Iris pigment epithelial cell (primary cell): ENCODE measurements at regions not wholly inside any gene's neighbourhood (a gene's known extent, or its start where the extent isn't known, plus 50 kb on each side); places are given as distances from the start of the nearest gene placed in this dataset.
"Not testable (repeated sequence)": the region's sequence is repeated elsewhere in the genome, so short reads cannot be mapped to it uniquely, and the experiment has no call there.

Experiments used
- DNase-seq: peaks from one replicate; pipeline ENCODE4 v3.0.0-alpha.2; 2011; ENCODE audit warnings: low read depth

- no peak for DNase-seq
Observed at GRCh38 chr14:27613102-27613501, 1015.3 kb upstream of the NOVA1 start.

DNA sequence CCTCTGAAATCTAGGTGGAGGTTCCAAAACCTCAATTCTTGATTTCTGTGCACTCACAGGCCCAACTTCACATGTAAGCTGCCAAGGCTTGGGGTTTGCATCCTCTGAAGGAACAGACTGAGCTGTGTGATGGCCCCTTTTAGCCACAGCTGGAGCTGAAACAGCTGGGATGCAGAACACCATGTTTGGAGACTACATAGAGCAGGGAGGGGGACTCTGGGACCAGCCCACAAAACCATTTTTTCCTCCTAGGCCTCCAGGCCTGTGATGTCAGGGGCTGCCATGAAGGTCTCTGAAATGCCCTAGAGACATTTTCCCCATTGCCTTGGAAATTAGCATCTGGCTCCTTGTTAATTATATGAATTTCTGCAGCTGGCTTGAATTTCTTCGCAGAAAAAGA is 1025.9 kb upstream of the NOVA1 start:
- DNase-seq: no peak

DNA sequence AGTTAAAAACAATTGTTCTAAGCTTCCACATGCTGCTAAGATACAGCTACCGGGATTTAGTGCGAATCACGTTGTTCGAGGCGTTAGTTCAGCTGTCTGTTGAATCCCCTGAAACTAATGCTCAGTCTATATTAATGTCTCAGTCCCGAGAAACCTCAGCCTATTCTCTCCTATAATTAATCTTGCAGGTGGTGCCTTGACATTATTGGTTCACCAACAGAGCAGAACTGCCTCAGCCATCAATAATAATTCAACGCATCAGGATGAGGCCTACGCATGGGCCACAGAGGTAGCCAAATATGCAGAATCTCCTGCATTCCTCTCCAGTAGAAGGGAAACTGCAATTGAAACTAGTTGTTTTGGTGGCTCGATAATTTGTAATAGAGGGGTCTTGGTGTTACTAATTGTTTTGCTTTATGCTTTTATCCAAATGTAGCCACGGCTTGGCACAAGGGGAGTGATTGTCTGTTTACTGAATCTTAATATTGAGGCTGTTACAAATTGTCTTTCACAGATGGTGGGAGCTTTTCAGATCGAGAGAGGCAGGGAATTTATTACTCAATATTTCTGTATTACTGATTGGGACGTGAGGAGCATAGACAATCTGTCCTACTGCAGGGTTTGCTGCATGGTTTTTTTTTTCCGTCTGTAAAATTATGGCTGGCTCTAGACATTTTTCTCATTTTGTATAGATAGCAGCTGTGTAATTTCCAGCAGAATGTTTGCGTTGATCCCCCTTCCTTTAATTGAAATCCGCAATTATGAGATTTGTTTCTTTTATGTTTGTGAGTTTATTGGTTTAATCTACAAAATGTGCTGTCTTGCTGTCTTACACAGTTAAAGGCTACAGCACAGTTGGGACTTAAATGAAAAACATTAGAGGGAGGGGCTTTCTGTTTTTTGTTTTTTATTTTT is 1036.5 kb upstream of the NOVA1 start:
- DNase-seq: no peak

GRCh38 chr14:27640688-27641087 is 1042.9 kb upstream of the NOVA1 start:
- DNase-seq: not testable (repeated sequence)

DNA sequence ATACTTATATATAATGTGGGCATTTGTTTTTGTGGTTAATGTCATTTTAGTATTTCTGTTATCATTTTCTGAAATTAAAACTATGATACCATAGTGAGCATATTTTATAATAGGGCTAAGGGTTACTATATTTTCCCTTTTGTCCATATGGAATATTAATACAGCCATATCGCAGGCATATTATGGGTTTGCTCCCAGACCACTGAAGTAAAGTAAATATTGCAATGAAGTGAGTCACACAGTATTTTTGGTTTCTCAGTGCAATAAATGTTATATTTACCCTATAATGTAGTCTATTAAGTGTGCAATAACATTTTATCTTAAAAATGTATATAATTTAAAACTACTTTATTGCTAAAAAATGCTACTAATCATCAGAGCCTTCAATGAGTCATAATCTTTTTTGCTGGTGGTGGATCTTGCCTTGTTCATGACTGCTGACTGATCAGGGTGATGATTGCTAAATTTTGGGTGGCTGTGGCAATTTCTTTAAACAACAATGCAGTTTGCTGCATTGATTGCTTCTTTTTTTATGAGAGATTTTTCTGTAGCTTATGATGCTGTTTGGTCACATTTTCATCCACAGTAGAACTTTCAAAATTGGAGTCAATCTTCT is 1044.5 kb upstream of the NOVA1 start:
- DNase-seq: no peak

DNA sequence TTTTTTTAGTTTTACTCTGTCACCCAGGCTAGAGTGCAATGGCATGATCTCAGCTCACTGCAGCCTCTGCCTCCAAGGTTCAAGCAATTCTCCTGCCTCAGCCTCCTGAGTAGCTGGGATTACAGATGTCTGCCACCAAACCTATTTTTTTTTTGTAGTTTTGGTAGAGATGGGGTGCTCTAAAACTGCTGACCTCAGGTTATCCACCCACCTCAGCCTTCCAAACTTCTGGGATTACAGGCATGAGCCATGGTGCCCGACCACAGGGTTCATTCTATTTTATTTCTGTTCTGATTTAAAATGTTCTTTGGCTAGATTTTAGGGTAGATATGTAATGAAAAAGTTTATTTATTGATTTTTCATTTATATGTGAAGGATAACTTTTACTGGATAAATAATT is 1062.8 kb upstream of the NOVA1 start:
- no peak for DNase-seq

DNA sequence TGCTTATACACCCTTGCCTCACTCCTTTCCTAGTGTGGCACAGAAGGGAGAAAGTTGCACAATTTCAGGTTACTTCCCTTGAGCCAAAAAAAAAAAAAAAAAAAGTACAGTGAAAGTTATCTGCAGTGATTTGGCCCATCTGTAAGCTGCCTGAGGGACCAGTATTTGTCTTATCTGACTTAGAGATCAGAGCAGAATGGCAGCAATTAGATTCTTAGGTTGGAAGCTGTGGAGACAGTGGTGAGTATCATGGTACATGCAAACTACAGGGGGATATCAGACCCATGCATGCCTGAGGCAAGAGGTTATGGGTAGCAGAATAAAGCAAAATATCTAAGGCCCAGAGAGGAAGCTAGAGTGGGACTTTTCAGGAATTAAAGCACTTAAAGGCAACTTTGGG is 1070.7 kb upstream of the NOVA1 start:
- no peak for DNase-seq

DNA sequence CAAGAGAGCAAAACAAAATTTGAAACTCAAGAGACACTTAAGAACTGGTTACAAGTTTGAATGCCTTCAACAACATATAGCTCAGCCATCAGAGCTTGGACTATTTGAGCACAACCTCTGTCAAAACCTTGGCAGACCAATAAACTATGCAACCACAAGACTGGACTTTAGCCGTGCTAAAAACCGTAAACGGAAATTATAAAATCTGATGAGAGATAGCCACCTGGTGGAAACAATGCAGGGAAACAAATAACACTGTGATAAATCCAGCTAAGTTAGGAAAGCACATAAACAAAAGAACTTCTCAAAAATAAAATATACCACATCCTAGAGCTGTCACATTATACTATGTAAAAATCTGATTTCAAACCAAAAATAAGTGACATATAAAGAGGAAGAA is 1074.2 kb upstream of the NOVA1 start:
- no peak for DNase-seq

- DNase-seq: not testable (repeated sequence)
Observed at GRCh38 chr14:27672811-27673737, 1075.2 kb upstream of the NOVA1 start.

- no peak for DNase-seq
Observed at GRCh38 chr14:27686137-27686536, 1080.5 kb upstream of the FOXG1 start.

DNA sequence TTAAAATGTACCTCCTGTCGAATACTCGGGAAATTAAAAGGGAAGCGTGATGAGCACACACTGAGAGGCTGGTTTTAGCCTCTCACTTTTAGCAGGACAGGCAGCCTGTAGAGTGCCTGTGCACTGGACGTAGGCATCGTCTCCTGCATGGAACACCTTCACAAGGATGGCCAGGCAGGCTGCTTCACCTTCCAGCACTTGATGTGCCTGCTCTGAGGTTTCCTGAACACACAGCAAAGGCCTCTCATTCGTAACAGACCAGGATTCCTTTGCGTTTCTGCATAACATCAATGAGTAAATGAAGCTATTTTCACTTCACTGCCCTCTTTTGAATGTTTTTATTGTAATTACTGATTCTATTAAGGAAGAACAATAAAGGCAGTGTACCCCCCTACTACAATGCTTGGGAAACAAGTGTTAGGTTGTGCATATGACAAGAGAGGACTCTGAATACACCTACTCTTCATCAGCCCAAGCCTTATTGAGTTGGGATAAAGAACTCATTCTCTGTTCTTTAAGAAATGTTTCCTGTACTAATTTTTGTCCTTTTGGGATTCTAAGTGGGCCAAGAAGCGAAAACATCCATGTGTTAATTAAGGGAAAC is 1077.6 kb upstream of the FOXG1 start:
- no peak for DNase-seq

DNA sequence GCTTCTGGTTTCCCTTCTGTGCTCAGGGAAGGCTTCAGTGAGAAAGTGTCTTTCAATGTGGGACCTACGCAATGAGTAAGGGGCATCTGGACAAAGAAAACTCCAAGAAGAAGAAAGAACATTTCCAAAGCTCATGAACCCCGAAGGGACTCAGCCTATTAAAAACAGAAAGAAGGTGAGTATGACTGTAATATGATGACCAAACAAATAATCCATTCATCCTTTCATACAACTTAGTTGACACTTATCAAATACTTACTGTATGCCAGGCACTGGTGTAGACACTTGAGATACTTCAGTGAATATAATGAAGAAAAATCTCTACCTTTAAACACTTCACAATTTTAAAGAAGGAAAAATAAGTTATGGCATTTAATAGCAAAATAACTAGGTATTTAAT is 1054.2 kb upstream of the FOXG1 start:
- DNase-seq: no peak

- no peak for DNase-seq
Observed at GRCh38 chr14:27715561-27715960, 1051.0 kb upstream of the FOXG1 start.

DNA sequence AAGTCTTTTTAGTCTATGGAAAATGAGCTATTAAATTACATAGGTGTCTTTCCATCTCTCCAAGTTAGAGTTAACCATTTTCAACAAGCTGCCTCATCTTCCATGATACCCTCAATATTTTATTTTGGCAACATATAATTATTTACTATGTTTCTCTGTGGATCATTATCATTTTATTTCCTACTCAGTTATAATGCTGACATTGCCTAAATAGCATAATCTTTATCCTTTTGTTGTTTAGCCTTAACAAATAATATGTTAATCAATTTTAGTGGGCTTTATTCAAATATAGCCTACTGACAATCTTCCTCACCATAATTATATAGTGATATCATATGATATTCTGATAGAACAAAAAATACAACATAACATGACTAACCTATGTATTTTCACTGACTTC is 1044.8 kb upstream of the FOXG1 start:
- no peak for DNase-seq

DNA sequence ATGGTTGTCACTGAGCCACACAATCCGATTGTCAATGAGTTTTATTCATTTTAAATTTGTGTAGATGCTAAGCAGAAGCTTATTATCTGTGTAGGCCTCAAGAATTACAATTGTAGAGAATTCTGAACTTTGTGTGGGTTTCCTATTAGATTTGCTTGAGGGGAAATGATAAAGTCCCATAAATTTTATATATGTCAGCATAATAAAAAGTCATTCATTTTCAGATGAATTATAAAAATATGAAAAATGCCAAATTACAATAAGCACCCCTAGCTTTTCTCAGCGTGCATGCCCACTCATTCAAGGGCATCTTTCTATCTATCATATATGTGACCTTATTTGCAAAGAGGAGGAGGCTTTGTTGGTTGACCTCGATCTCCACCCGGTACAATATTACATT is 1041.1 kb upstream of the FOXG1 start:
- no peak for DNase-seq

GRCh38 chr14:27727251-27727770 is 1039.3 kb upstream of the FOXG1 start:
- no peak for DNase-seq

- no peak for DNase-seq
Observed at GRCh38 chr14:27730204-27730603, 1036.4 kb upstream of the FOXG1 start.

DNA sequence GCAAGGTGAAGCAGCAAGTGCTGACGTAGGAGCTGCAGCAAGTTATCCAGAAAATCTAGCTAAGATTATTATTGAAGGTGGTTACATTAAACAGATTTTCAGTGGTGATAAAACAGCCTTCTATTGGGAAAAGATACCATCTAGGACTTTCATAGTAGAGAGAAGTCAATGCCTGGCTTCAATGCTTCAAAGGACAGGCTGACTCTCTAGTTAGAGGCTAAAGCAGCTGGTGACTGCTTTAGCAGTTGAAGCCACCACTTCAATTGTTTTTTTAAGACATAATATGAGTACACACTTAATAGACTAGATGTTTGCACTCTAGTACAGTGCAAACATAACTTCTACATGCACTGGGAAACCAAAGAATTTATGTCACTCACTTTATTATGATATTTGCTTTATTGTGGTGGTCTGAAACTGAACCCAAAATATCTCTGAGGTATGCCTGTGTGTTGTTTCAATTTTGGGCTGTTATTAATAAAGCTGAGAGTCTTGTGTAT is 1026.9 kb upstream of the FOXG1 start:
- DNase-seq: no peak

GRCh38 chr14:27750114-27750513 is 1016.5 kb upstream of the FOXG1 start:
- DNase-seq: no peak

- DNase-seq: not testable (repeated sequence)
Observed at GRCh38 chr14:27757642-27758041, 1008.9 kb upstream of the FOXG1 start.

DNA sequence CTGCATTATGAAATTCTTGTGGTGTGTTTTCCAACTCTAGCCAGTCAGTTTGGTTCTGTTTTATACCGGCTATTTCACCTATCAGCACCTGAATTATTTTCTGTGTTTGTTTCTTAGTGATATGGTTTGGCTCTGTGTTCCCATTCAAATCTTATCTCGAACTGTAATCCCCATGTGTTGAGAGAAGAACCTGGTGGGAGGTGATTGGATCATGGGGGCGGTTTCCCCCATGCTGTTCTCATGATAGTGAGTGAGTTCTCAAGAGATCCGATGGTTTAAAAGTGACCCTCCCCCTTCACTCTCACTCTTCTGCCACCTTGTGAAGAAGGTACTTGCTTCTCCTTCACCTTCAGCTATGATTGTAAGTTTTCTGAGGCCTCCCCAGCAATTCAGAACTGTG is 1006.2 kb upstream of the FOXG1 start:
- DNase-seq: not testable (repeated sequence)
